ENCODE measurements at regions not wholly inside any gene's neighbourhood (a gene's known extent, or its start where the extent isn't known, plus 50 kb on each side); places are given as distances from the start of the nearest gene placed in this dataset.
A peak's percentile ranks its signal among the peaks of the same experiment; 100 is the strongest.

DNA sequence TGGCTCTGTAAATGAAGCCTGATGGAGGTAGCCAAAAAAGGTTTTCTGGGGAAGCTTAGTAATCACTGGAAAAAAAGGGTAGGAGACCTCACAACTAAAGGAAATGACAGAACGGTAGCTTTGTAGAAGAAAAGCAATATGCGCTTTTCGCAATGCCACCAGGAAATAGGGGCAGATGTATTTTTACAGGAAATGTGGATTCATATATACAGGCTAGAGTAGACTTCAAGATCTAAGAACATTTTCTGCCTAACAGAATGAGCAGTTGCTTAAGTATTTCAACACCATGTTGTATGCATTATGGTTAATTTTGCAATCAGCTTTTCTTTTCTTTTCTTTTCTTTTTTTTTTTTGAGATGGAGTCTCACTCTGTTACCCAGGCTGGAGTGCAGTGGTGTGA lies 219.6 kb downstream of the CD83 start:
- DNase-seq: no peak

DNA sequence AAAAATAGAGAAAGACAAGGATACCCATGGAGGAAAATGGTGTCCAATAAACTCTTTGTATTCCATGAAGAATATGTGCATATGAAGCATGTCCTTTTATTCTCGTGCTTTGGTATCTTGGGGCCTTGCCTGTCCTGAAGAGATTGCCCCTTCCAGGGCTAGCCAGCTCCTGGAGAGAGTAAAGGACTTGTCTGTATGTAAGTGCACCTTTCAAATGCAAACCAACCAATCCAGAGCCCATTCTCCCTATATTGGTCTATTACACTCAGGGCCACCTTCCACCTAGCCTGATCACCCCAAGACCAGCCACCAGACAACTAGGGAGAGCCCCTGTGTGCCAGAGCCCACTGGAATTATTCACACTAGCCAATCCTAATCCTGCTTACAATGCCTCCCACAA lies 221.6 kb downstream of the CD83 start:
- DNase-seq: no peak

GRCh38 chr6:14339711-14340584 lies 222.4 kb downstream of the CD83 start:
- DNase-seq: no peak

GRCh38 chr6:14344486-14344885 lies 226.9 kb downstream of the CD83 start:
- DNase-seq: no peak

GRCh38 chr6:14348389-14348788 lies 230.8 kb downstream of the CD83 start:
- DNase-seq: no peak

DNA sequence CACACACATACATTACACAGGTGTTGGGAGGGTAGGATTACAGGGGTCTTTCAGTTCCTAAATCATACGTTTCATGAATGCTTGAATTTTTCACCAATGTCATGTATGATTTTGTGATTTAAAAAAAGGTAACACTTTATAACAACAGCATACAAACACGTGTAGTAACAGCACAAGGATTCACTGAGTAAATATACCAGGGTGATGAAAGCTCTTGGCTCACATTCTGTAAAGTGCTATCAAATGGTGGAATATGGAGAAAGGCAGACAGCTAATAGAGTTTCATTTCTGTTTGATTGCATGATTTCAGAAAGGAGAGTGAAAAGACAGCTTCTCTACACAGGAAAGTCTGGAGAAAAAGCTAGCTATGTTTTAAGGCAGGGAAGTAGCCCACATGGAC lies 231.9 kb downstream of the CD83 start:
- DNase-seq: no peak

- no peak for DNase-seq
These were observed 232.6 kb downstream of the CD83 start for GRCh38 chr6:14350210-14350609.

- no peak for DNase-seq
These were observed 235.7 kb downstream of the CD83 start for GRCh38 chr6:14353281-14353680.

GRCh38 chr6:14353798-14354197 lies 236.2 kb downstream of the CD83 start:
- DNase-seq: no peak

- DNase-seq: peak; percentile 12
These were observed 237.5 kb downstream of the CD83 start for GRCh38 chr6:14354919-14355572.

GRCh38 chr6:14359438-14359837 lies 241.9 kb downstream of the CD83 start:
- no peak for DNase-seq

DNA sequence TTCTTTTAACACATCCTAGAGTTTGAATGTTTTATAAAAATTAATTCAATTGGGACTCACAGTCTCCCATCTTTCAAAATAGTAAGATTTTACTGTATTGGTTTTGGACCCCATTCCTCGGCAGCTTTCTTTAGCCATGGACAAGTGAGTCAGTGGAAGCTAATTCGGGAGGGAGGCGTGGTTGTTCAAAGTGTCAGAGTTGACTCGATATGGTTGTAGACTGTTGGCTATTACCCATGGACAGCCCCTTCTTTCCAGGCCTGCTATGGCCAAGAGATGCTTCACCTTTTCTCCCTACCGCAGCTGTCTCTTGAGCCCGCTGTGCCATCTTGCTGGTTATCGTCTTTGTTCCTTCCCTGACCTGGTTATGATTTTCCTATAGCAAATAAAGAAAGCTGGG lies 243.0 kb downstream of the CD83 start:
- no peak for DNase-seq

DNA sequence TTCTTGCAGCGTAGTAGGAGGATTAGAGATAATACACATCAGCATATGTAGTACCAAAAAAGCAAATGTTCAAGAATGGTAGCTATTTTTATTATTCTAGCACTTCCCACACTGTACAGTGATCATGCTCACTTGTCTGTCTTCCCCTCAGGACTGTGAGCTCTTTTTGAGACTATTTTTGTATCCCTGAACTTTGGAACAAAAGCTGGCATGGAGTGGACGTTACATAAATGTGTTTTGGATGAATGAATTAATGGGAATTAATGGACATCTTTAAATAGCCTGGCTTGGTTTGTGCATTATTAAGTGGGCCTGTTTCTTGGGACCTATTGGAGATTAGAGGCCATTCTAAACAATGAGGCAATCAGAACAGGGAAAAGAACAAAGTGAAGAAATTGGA lies 243.7 kb downstream of the CD83 start:
- DNase-seq: no peak

- DNase-seq: no peak
These were observed 244.5 kb downstream of the CD83 start for GRCh38 chr6:14361956-14362587.

DNA sequence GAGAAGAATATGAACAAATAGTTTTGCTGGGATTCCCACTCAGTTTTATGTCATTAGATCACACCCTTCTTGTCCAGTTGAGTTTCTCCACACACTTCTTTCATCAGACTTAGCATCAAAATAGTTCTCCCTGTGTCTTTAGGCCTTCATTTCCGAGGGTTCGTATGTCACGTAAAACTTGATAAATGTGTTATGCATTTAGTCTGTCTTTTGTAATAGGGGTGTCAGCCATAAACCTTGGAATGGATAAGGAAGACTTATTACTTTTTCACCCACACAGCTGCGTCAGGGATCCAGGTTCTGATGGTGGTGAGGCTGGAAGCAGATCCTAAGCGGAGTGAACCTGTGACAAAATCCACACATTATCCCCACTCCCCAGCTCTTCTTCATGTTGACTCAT lies 246.8 kb downstream of the CD83 start:
- no peak for DNase-seq

GRCh38 chr6:14365393-14365792 lies 247.8 kb downstream of the CD83 start:
- no peak for DNase-seq

GRCh38 chr6:14366315-14366714 lies 248.7 kb downstream of the CD83 start:
- no peak for DNase-seq

- no peak for DNase-seq
These were observed 249.3 kb downstream of the CD83 start for GRCh38 chr6:14366872-14367271.

DNA sequence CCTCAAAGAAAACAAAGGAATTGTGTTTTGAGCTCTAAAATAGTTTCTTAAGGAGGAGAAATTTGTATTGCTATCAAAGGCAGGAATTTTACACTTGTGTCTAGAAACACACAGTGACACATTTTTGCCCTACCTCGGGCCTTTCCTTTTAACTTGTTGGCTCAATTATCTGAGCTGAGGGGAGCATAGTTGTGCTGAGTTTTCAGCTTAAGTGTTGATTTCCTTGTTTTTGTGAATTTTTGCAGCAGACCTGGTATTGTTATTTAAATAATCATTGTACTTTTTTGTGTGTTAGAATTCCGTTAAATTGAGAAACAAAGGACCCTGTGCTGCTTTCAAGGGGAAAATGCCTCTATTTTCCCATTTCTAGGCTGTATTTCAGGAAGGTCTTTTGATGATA lies 249.7 kb downstream of the CD83 start:
- DNase-seq: no peak

- no peak for DNase-seq
These were observed 252.1 kb downstream of the CD83 start for GRCh38 chr6:14369717-14370116.

GRCh38 chr6:14371530-14371929 lies 254.0 kb downstream of the CD83 start:
- DNase-seq: no peak

DNA sequence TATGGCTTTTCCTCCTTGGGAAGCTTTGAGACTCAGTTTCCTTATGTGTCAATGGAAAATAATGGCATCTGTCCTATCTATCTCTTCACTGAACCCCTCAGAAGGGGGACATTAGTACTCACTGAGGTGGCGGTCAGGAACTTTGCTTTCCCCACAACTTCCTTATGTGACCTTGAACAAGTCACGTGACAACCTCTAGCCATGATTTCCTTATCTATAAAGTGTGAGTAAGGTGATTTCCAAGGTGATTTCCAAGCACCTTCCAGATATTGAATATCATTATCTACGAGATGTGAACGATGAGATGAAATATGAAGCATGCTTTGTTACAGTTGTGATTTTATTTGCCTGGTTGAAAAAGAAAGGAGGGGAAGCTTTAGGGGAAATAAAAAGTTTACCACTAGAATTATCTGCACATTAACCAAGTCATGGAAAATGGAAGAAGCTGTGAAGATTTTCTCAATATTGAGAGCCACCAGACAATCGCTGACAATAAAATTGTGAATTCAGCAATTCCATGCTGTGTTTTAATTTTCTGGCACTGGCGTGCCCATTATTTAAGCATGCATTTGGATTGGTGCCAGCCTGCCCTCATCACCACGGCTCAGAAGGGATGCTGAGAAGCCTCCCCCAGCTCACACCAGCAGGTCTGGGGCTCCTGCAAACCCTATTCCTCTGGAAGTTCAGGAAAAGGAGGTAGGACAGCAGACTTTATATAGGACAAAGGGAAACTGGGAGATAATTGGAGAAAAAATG lies 255.3 kb downstream of the CD83 start:
- DNase-seq: no peak

Measured in amniotic stem cell (primary cell).